ENCODE measurements at regions not wholly inside any gene's neighbourhood (a gene's known extent, or its start where the extent isn't known, plus 50 kb on each side); places are given as distances from the start of the nearest gene placed in this dataset.

DNA sequence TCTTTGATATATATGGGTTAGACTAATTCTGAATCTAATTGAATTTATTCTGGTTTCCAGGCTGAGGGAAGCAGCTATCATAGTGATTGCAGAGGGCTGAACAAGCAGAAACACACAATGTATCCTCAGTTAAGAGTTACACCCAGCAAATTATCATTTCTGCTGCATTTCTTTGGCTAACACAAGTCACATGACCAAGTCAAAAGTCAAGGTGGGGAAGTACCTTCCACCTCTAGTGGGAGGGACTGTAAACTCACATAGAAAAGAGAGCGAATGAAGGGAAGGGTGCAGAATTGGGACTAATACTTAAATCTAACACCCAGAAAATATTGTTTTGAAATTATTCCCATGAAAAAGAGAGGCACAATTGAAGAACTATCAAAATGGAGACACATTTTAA, 719.7 kb upstream of the MMS22L start:
- TF ChIP-seq YY1 (IDR thresholded peaks at IDR 0.05; ENCODE audit: insufficient read depth, insufficient read length) (no peak), SUZ12 (IDR thresholded peaks at IDR 0.05; ENCODE audit: extremely low read depth, insufficient read depth, insufficient read length) (no peak)
